ENCODE measurements at regions not wholly inside any gene's neighbourhood (a gene's known extent, or its start where the extent isn't known, plus 50 kb on each side); places are given as distances from the start of the nearest gene placed in this dataset.

- Histone ChIP-seq H3K4me3 (IDR thresholded peaks at IDR 0.05; ENCODE audit: insufficient read depth, low read depth, low read length) (no peak overlapping the region), H3K4me1 (ENCODE audit: low read depth, poor library complexity, severe bottlenecking) (no peaks in the 10 kb centered on the region), H3K9ac (no peak overlapping the region), H3K79me2 (ENCODE audit: insufficient read depth, low read depth) (no peaks in the 10 kb centered on the region), H4K20me1 (ENCODE audit: insufficient read depth) (no peaks in the 10 kb centered on the region), H3K4me2 (no peak overlapping the region), H2AFZ (ENCODE audit: low read depth) (no peak overlapping the region), H3K27me3 (ENCODE audit: insufficient read depth, low read depth) (no peaks in the 10 kb centered on the region), H3K27ac (no peak overlapping the region), H3K36me3 (ENCODE audit: insufficient read depth) (no peaks in the 10 kb centered on the region)
- no peak for TF ChIP-seq CTCF (conservative IDR thresholded peaks at IDR 0.05; ENCODE audit: low read depth, low read length)
These were observed 285.6 kb upstream of the ARHGEF26 start for GRCh38 chr3:153835540-153835939.

- no peak overlapping the region for H2AFZ ChIP-seq (ENCODE audit: low read depth)
- no peak for TF ChIP-seq CTCF (conservative IDR thresholded peaks at IDR 0.05; ENCODE audit: low read depth, low read length)
- H4K20me1 ChIP-seq (ENCODE audit: insufficient read depth), result no peaks in the 10 kb centered on the region
- H3K9ac ChIP-seq, result no peak overlapping the region
- no peaks in the 10 kb centered on the region for H3K36me3 ChIP-seq (ENCODE audit: insufficient read depth)
- H3K79me2 ChIP-seq (ENCODE audit: insufficient read depth, low read depth), result no peaks in the 10 kb centered on the region
- H3K4me1 ChIP-seq (ENCODE audit: low read depth, poor library complexity, severe bottlenecking), result no peaks in the 10 kb centered on the region
- no peak overlapping the region for H3K4me3 ChIP-seq (IDR thresholded peaks at IDR 0.05; ENCODE audit: insufficient read depth, low read depth, low read length)
- H3K27ac ChIP-seq, result no peak overlapping the region
- no peaks in the 10 kb centered on the region for H3K27me3 ChIP-seq (ENCODE audit: insufficient read depth, low read depth)
- H3K4me2 ChIP-seq, result no peak overlapping the region
These were observed 280.7 kb upstream of the ARHGEF26 start for GRCh38 chr3:153840487-153840886.

- no peak overlapping the region for H2AFZ ChIP-seq (ENCODE audit: low read depth)
- H3K4me3 ChIP-seq (IDR thresholded peaks at IDR 0.05; ENCODE audit: insufficient read depth, low read depth, low read length), result no peak overlapping the region
These were observed 277.2 kb upstream of the ARHGEF26 start for GRCh38 chr3:153843994-153844393.

GRCh38 chr3:153845311-153845710 is 275.9 kb upstream of the ARHGEF26 start:
- no peak overlapping the region for H3K4me3 ChIP-seq (IDR thresholded peaks at IDR 0.05; ENCODE audit: insufficient read depth, low read depth, low read length)
- no peak for TF ChIP-seq CTCF (conservative IDR thresholded peaks at IDR 0.05; ENCODE audit: low read depth, low read length)
- H3K9ac ChIP-seq, result no peak overlapping the region
- H3K27ac ChIP-seq, result no peak overlapping the region
- H3K4me2 ChIP-seq, result no peak overlapping the region
- H2AFZ ChIP-seq (ENCODE audit: low read depth), result no peak overlapping the region
- no peaks in the 10 kb centered on the region for H3K79me2 ChIP-seq (ENCODE audit: insufficient read depth, low read depth)
- no peaks in the 10 kb centered on the region for H3K27me3 ChIP-seq (ENCODE audit: insufficient read depth, low read depth)
- H3K36me3 ChIP-seq (ENCODE audit: insufficient read depth), result no peaks in the 10 kb centered on the region
- no peaks in the 10 kb centered on the region for H4K20me1 ChIP-seq (ENCODE audit: insufficient read depth)
- H3K4me1 ChIP-seq (ENCODE audit: low read depth, poor library complexity, severe bottlenecking), result no peaks in the 10 kb centered on the region

More at GRCh38 chr3:153843994-153844393, 277.2 kb upstream of the ARHGEF26 start:
- Histone ChIP-seq H3K4me2 (no peak overlapping the region), H3K4me1 (ENCODE audit: low read depth, poor library complexity, severe bottlenecking) (no peaks in the 10 kb centered on the region), H3K27ac (no peak overlapping the region), H3K9ac (no peak overlapping the region), H3K36me3 (ENCODE audit: insufficient read depth) (no peaks in the 10 kb centered on the region), H3K27me3 (ENCODE audit: insufficient read depth, low read depth) (no peaks in the 10 kb centered on the region), H3K79me2 (ENCODE audit: insufficient read depth, low read depth) (no peaks in the 10 kb centered on the region), H4K20me1 (ENCODE audit: insufficient read depth) (no peaks in the 10 kb centered on the region)
- TF ChIP-seq CTCF (conservative IDR thresholded peaks at IDR 0.05; ENCODE audit: low read depth, low read length), result no peak
